ENCODE measurements at regions not wholly inside any gene's neighbourhood (a gene's known extent, or its start where the extent isn't known, plus 50 kb on each side); places are given as distances from the start of the nearest gene placed in this dataset.
A peak's percentile ranks its signal among the peaks of the same experiment; 100 is the strongest.
"Not testable (repeated sequence)": the region's sequence is repeated elsewhere in the genome, so short reads cannot be mapped to it uniquely, and the experiment has no call there.

DNA sequence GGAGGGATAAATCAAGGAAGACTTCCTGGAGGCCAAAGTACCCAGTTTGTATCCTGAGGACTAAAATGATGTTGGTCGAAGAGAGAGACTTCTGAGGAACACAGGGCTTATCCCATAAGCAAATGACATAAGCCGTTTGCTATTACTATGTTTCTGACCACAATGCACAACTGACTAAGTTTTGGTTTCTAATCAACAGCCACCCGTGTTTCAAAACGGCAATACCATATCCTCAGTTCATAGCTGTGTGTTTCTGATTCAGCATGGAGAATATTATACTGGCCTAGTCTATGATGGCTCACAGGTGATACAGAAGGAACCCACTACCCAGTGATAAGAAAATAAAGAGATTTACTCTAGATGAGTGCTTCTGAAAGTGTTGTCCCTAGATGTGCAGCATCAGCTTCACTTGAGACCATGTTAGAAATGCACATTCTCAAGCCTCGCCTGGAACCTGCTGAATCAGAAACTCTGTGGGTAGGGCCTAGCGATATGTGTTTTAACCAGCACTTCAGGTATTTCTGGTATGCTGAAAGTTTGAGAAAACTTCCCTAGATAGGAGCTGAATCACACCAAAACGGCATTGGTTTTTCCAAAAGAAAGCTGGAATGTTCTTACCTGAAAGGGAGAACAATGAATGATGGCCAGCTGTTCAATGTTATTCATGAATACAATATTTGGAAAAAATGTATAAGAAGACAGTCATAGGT lies 639.7 kb upstream of the NR2F2 start:
- ATAC-seq (ENCODE audit: low read depth): peak; percentile 94
- Histone ChIP-seq H3K9me3 (ENCODE audit: severe bottlenecking) (peaks cover 19% of the 10 kb centered on the region), H3K4me3 (ENCODE audit: severe bottlenecking) (no peak overlapping the region), H3K36me3 (ENCODE audit: low read depth) (no peaks in the 10 kb centered on the region), H3K27me3 (ENCODE audit: insufficient read depth, poor library complexity, severe bottlenecking) (no peaks in the 10 kb centered on the region), H3K4me1 (ENCODE audit: insufficient read depth, poor library complexity, severe bottlenecking) (peaks cover 33% of the 10 kb centered on the region), H3K27ac (ENCODE audit: poor library complexity, severe bottlenecking) (peak overlapping the region; percentile 67)
- no peak for DNase-seq (ENCODE audit: low spot score)
- TF ChIP-seq, protein P1, sequence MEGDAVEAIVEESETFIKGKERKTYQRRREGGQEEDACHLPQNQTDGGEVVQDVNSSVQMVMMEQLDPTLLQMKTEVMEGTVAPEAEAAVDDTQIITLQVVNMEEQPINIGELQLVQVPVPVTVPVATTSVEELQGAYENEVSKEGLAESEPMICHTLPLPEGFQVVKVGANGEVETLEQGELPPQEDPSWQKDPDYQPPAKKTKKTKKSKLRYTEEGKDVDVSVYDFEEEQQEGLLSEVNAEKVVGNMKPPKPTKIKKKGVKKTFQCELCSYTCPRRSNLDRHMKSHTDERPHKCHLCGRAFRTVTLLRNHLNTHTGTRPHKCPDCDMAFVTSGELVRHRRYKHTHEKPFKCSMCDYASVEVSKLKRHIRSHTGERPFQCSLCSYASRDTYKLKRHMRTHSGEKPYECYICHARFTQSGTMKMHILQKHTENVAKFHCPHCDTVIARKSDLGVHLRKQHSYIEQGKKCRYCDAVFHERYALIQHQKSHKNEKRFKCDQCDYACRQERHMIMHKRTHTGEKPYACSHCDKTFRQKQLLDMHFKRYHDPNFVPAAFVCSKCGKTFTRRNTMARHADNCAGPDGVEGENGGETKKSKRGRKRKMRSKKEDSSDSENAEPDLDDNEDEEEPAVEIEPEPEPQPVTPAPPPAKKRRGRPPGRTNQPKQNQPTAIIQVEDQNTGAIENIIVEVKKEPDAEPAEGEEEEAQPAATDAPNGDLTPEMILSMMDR (IDR thresholded peaks at IDR 0.05; ENCODE audit: poor library complexity, severe bottlenecking): no peak

GRCh38 chr15:95693917-95694316 lies 636.6 kb upstream of the NR2F2 start:
- Histone ChIP-seq H3K27me3 (ENCODE audit: insufficient read depth, poor library complexity, severe bottlenecking) (no peaks in the 10 kb centered on the region), H3K9me3 (ENCODE audit: severe bottlenecking) (peaks cover 19% of the 10 kb centered on the region), H3K4me3 (ENCODE audit: severe bottlenecking) (no peak overlapping the region), H3K4me1 (ENCODE audit: insufficient read depth, poor library complexity, severe bottlenecking) (peaks cover 24% of the 10 kb centered on the region), H3K36me3 (ENCODE audit: low read depth) (no peaks in the 10 kb centered on the region), H3K27ac (ENCODE audit: poor library complexity, severe bottlenecking) (no peak overlapping the region)
- no peak for ATAC-seq (ENCODE audit: low read depth)
- TF ChIP-seq, protein P1 (IDR thresholded peaks at IDR 0.05; ENCODE audit: poor library complexity, severe bottlenecking): no peak
- DNase-seq (ENCODE audit: low spot score): no peak

DNA sequence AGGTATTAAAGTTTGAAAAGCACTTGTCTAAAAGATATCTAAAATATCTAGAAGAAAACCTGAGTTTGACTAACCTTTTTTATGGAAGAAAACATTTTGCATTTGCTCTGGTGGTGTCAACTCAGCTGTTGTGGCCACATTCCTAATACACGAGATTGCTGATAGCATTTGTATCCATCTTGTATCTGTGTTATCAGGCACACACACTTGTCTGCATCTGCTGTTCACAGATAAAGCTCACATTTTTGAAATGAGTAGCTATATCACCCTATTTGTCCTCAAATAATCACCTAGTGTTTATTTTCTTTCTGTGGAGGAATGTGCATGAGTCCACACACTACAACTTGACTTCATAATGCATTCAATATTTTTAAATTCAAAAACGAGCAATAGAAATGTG lies 632.3 kb upstream of the NR2F2 start:
- peaks cover 34% of the 10 kb centered on the region for H3K9me3 ChIP-seq (ENCODE audit: severe bottlenecking)
- DNase-seq (ENCODE audit: low spot score) (no peak), ATAC-seq (ENCODE audit: low read depth) (no peak)
- TF ChIP-seq, protein P1 (IDR thresholded peaks at IDR 0.05; ENCODE audit: poor library complexity, severe bottlenecking): no peak
- H3K36me3 ChIP-seq (ENCODE audit: low read depth): no peaks in the 10 kb centered on the region
- no peak overlapping the region for H3K4me3 ChIP-seq (ENCODE audit: severe bottlenecking)
- no peaks in the 10 kb centered on the region for H3K27me3 ChIP-seq (ENCODE audit: insufficient read depth, poor library complexity, severe bottlenecking)
- H3K4me1 ChIP-seq (ENCODE audit: insufficient read depth, poor library complexity, severe bottlenecking): no peaks in the 10 kb centered on the region
- H3K27ac ChIP-seq (ENCODE audit: poor library complexity, severe bottlenecking): no peak overlapping the region

DNA sequence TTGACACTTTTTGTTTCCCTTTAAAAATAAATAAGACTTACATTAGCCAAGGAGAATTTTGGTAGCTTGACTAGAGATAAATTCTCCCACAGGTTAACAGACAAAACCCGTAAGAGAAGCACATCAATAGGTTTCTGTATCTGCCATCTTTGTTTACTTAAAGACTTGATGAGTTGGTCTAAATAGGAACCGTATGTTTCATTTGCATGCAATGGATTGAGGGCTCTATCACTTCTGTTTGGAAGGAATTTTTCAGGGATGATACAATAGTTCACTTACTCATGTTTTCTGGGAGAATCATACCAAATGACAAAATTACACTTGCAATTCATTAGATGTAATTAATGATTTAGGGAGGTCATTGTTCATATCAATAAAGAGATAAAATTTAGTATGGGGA lies 631.5 kb upstream of the NR2F2 start:
- H3K27me3 ChIP-seq (ENCODE audit: insufficient read depth, poor library complexity, severe bottlenecking): no peaks in the 10 kb centered on the region

DNA sequence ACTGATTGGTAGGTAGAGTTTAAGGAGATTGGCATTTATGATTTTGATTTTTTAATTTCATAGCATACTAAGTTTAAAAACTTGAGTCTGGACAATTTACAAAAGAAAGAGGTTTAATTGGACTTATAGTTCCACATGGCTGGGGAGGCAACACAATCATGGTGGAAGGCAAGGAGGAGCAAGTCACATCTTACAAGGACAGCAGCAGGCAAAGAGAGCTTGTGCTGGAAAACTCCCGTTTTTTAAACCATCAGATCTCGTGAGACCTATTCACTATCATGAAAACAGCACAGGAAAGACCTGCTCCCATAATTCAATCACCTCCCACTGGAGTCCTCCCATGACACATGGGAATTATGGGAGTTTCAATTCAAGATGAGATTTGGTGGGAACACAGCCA lies 630.9 kb upstream of the NR2F2 start:
- Histone ChIP-seq H3K4me3 (ENCODE audit: severe bottlenecking) (no peak overlapping the region), H3K4me1 (ENCODE audit: insufficient read depth, poor library complexity, severe bottlenecking) (no peaks in the 10 kb centered on the region), H3K27ac (ENCODE audit: poor library complexity, severe bottlenecking) (no peak overlapping the region), H3K9me3 (ENCODE audit: severe bottlenecking) (peaks cover 24% of the 10 kb centered on the region), H3K36me3 (ENCODE audit: low read depth) (no peaks in the 10 kb centered on the region), H3K27me3 (ENCODE audit: insufficient read depth, poor library complexity, severe bottlenecking) (no peaks in the 10 kb centered on the region)
- DNase-seq (ENCODE audit: low spot score): no peak
- ATAC-seq (ENCODE audit: low read depth): no peak
- TF ChIP-seq, protein P1 (IDR thresholded peaks at IDR 0.05; ENCODE audit: poor library complexity, severe bottlenecking): no peak

More for the DNA sequence above, 631.5 kb upstream of the NR2F2 start:
- DNase-seq (ENCODE audit: low spot score): no peak
- peaks cover 29% of the 10 kb centered on the region for H3K9me3 ChIP-seq (ENCODE audit: severe bottlenecking)
- TF ChIP-seq, protein P1 (IDR thresholded peaks at IDR 0.05; ENCODE audit: poor library complexity, severe bottlenecking): no peak
- no peaks in the 10 kb centered on the region for H3K36me3 ChIP-seq (ENCODE audit: low read depth)
- no peak for ATAC-seq (ENCODE audit: low read depth)
- H3K27ac ChIP-seq (ENCODE audit: poor library complexity, severe bottlenecking): no peak overlapping the region
- no peak overlapping the region for H3K4me3 ChIP-seq (ENCODE audit: severe bottlenecking)
- no peaks in the 10 kb centered on the region for H3K4me1 ChIP-seq (ENCODE audit: insufficient read depth, poor library complexity, severe bottlenecking)

DNA sequence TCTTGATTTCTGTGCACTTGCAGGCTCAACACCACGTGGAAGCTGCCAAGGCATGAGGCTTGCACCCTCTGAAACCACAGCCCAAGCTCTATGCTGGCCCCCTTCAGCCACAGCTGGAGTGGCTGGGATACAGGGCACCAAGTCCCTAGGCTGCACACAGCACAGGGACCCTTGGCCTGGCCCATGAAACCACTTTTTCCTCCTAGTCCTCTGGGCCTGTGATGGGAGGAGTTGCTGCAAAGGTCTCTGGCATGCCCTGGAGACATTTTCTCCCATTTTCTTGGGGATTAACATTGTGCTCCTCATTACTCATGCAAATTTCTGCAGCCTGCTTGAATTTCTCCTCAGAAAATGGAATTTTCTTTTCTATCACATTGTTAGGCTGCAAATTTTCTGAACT lies 629.8 kb upstream of the NR2F2 start:
- H3K27me3 ChIP-seq (ENCODE audit: insufficient read depth, poor library complexity, severe bottlenecking); ATAC-seq (ENCODE audit: low read depth); H3K36me3 ChIP-seq (ENCODE audit: low read depth); H3K27ac ChIP-seq (ENCODE audit: poor library complexity, severe bottlenecking); H3K4me3 ChIP-seq (ENCODE audit: severe bottlenecking); H3K4me1 ChIP-seq (ENCODE audit: insufficient read depth, poor library complexity, severe bottlenecking); DNase-seq (ENCODE audit: low spot score): not testable (repeated sequence)
- H3K9me3 ChIP-seq (ENCODE audit: severe bottlenecking): peaks cover 20% of the 10 kb centered on the region
